GM06990 (cell line): ENCODE measurements at regions not wholly inside any gene's neighbourhood (a gene's known extent, or its start where the extent isn't known, plus 50 kb on each side); places are given as distances from the start of the nearest gene placed in this dataset.

ENCODE experiments used
- DNase-seq: peaks from one replicate; pipeline ENCODE4 v3.0.0-alpha.2; 2011; ENCODE audit not compliant: insufficient read length; ENCODE audit errors: extremely low read depth
- H3K27me3 ChIP-seq: replicated peaks from 2 replicates; pipeline ENCODE4 v1.6.0; 2011; ENCODE audit warnings: low read length; ENCODE audit not compliant: control insufficient read depth, insufficient read depth
- H3K36me3 ChIP-seq: 2 replicates; pipeline ENCODE4 v1.5.1; 2011; ENCODE audit warnings: low read length; ENCODE audit not compliant: control insufficient read depth, insufficient read depth
- H3K4me3 ChIP-seq: replicated peaks from 2 replicates; pipeline ENCODE4 v1.5.1; 2011; ENCODE audit warnings: low read depth, mild to moderate bottlenecking, control low read depth, low read length
- TF ChIP-seq, protein P1 (sequence below): IDR thresholded peaks from 2 replicates; pipeline ENCODE4 v1.5.1; 2011; ENCODE audit warnings: low read length, control low read depth, mild to moderate bottlenecking, inconsistent platforms; ENCODE audit not compliant: insufficient read depth, poor library complexity, severe bottlenecking

DNA sequence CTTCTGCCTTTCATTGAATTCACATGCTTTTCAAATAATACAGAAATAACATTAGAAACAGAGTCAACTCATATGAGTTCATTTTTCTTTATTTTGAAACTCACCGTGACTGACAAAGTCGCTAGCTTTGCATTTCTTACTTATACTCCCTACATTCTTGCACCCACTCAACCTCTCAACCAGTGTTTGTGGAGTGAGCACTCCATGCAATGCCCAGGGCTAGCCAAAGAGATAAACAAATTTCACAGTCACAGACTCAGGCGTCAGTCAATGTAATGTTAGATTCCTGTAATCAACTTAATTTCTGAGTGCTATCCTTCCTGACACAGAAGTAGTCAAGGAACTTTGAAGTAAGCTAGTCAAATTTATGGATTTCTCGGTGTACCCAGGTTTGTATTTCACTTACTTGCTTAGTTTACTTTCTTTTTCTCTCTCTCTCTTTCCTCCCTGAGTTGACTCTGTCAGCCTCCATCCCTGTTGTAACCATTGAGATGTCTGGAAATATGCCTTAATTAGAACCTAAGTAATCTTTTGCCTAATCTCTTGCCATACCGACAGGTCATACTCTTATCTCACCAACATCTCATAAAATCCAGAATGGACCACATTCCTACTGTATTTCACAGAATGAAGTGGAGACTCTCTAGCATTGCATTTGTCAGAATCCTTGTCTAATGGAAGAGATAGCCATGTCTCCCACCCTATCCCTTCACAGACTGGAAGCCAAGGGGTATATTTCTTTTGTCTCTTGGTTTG lies 413.0 kb downstream of the AEBP2 start:
- no peak for DNase-seq
- Histone ChIP-seq H3K4me3 (no peak overlapping the region), H3K36me3 (no peaks in the 10 kb centered on the region), H3K27me3 (no peaks in the 10 kb centered on the region)
- TF ChIP-seq, protein P1, sequence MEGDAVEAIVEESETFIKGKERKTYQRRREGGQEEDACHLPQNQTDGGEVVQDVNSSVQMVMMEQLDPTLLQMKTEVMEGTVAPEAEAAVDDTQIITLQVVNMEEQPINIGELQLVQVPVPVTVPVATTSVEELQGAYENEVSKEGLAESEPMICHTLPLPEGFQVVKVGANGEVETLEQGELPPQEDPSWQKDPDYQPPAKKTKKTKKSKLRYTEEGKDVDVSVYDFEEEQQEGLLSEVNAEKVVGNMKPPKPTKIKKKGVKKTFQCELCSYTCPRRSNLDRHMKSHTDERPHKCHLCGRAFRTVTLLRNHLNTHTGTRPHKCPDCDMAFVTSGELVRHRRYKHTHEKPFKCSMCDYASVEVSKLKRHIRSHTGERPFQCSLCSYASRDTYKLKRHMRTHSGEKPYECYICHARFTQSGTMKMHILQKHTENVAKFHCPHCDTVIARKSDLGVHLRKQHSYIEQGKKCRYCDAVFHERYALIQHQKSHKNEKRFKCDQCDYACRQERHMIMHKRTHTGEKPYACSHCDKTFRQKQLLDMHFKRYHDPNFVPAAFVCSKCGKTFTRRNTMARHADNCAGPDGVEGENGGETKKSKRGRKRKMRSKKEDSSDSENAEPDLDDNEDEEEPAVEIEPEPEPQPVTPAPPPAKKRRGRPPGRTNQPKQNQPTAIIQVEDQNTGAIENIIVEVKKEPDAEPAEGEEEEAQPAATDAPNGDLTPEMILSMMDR, result no peak

DNA sequence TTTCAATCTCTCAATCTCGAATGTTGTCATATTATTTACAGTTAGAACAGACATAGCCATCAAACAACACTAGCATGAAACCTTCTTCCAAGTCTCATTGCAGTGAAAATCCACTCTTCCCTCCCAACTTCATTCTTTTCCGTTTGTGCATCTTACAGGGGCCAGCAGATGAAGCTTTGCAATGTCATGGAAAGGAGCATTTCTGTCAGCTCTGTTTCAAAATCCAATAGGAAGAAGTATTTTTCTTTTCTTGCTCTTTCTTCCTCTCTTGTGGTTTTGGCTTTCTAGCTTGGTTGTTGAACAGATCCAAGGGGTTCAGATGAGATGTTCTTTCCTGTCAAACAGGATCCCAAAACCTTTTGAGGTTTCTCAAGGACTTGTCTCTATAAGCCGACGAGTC lies 416.6 kb downstream of the AEBP2 start:
- no peak for DNase-seq
- H3K27me3 ChIP-seq, result no peaks in the 10 kb centered on the region
- no peaks in the 10 kb centered on the region for H3K36me3 ChIP-seq
- TF ChIP-seq, protein P1, result no peak
- H3K4me3 ChIP-seq, result no peak overlapping the region

DNA sequence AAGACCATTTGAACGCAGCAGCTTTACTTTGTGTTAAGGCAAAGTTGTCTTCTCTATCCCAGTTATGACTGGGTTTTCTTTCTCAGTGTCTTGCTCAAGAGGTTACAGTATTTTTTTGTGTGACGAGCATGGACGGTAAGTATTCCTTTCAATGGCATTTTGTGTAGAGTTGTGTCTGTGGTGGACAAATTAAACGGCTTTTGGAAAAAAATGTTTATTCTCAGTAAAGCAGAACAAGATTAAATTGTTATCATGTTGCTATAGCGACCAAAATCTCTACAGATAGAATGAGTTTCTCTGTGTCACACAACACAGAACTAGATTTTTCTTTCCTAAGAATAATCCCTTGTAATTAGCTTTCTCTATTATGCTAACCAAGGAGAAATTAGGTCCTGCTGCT lies 417.1 kb downstream of the AEBP2 start:
- TF ChIP-seq, protein P1, result no peak
- no peak overlapping the region for H3K4me3 ChIP-seq
- no peak for DNase-seq

DNA sequence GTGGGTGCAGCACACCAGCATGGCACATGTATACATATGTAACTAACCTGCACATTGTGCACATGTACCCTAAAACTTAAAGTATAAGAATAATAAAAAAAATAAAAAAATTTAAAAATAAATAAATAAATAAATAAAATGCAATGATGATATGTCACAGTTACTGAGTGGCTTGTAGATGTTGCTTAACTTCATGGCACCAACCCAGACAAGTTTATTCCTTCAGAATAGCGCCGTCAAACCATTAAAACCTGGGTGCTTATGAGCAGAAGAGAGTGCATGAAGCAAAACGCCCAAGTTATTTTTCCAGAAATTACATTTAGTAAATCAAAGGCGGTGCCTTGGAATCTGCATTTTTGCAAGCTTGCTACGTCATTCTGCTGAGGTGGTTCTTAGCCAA lies 417.9 kb downstream of the AEBP2 start:
- H3K4me3 ChIP-seq, result no peak overlapping the region
- TF ChIP-seq, protein P1, result no peak
- H3K27me3 ChIP-seq, result no peaks in the 10 kb centered on the region
- H3K36me3 ChIP-seq, result no peaks in the 10 kb centered on the region
- DNase-seq, result no peak

More for the DNA sequence above, 417.1 kb downstream of the AEBP2 start:
- no peaks in the 10 kb centered on the region for H3K36me3 ChIP-seq
- H3K27me3 ChIP-seq, result no peaks in the 10 kb centered on the region

DNA sequence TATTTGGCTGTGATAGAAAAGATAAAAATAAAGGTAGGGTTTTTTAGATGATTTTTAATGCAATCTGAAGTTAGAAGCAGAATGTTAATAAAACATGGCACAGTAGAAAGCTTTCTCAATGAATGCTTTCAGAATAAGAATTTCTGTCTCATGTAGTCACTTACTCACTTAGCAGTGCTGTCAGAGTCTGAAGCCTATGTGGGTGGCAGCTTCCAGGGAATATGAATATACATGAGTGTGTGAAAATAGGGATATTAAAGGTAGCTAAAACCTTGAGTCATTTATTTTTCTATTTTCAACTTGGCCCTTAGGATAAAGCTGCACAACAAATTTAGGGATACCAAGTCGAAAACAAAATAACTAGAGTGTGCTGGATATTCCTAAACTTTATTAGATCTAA lies 427.9 kb downstream of the AEBP2 start:
- TF ChIP-seq, protein P1, result no peak
- no peaks in the 10 kb centered on the region for H3K27me3 ChIP-seq
- no peaks in the 10 kb centered on the region for H3K36me3 ChIP-seq
- no peak overlapping the region for H3K4me3 ChIP-seq
- no peak for DNase-seq
